NB4 (cell line): ENCODE measurements at regions not wholly inside any gene's neighbourhood (a gene's known extent, or its start where the extent isn't known, plus 50 kb on each side); places are given as distances from the start of the nearest gene placed in this dataset.

Experiments used
- CTCF ChIP-seq: IDR thresholded peaks from one replicate; pipeline ENCODE4 v1.5.1; 2012; ENCODE audit warnings: low read depth, low read length
- MAX ChIP-seq: IDR thresholded peaks from 2 replicates; pipeline ENCODE4 v1.6.1; 2011; ENCODE audit warnings: low read depth, low read length
- MYC ChIP-seq: IDR thresholded peaks from 2 replicates; pipeline ENCODE4 v1.6.1; 2011; ENCODE audit warnings: low read depth, low read length
- POLR2A ChIP-seq: IDR thresholded peaks from 2 replicates; pipeline ENCODE4 v1.6.1; 2011; ENCODE audit warnings: mild to moderate bottlenecking; ENCODE audit not compliant: insufficient read length; ENCODE audit errors: extremely low read depth

GRCh38 chr1:238537641-238538040 is 646.9 kb upstream of the ZP4 start:
- TF ChIP-seq CTCF (no peak), MYC (no peak), POLR2A (no peak), MAX (no peak)
